ENCODE measurements at regions not wholly inside any gene's neighbourhood (a gene's known extent, or its start where the extent isn't known, plus 50 kb on each side); places are given as distances from the start of the nearest gene placed in this dataset.

DNA sequence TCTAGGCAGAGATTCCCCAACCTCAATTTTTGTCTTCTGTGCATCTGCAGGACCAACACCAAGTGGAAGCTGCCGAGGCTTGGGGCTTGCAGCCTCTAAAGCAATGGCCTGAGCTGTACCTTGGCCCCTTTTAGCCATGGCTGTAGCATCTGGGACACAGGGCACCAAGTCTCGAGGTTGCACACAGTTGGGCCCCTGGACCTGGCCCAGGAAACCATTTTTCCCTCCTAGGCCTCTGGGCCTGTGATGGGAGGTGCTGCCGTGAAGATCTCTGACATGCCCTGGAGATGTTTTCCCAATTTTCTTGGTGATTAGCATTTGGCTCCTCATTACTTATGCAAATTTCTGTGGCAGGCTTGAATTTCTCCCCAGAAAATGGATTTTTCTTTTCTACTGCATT, 105.7 kb upstream of the LDAH start:
- DNase-seq (ENCODE audit: low read depth in 1 of 2, low spot score in 1 of 2): no peak
- no peak overlapping the region for H3K4me3 ChIP-seq (replicated peaks; ENCODE audit: insufficient read depth, low read length)
- H3K27ac ChIP-seq (replicated peaks): no peak overlapping the region
- no peak for TF ChIP-seq POLR2AphosphoS5 (IDR thresholded peaks at IDR 0.05; ENCODE audit: low read depth)
- TF ChIP-seq GABPA (IDR thresholded peaks at IDR 0.05; ENCODE audit: low read depth): no peak
- TF ChIP-seq, protein P1, sequence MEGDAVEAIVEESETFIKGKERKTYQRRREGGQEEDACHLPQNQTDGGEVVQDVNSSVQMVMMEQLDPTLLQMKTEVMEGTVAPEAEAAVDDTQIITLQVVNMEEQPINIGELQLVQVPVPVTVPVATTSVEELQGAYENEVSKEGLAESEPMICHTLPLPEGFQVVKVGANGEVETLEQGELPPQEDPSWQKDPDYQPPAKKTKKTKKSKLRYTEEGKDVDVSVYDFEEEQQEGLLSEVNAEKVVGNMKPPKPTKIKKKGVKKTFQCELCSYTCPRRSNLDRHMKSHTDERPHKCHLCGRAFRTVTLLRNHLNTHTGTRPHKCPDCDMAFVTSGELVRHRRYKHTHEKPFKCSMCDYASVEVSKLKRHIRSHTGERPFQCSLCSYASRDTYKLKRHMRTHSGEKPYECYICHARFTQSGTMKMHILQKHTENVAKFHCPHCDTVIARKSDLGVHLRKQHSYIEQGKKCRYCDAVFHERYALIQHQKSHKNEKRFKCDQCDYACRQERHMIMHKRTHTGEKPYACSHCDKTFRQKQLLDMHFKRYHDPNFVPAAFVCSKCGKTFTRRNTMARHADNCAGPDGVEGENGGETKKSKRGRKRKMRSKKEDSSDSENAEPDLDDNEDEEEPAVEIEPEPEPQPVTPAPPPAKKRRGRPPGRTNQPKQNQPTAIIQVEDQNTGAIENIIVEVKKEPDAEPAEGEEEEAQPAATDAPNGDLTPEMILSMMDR (IDR thresholded peaks at IDR 0.05; ENCODE audit: insufficient read depth, low read length): no peak
- no peak for TF ChIP-seq SPI1 (IDR thresholded peaks at IDR 0.05; ENCODE audit: borderline replicate concordance, low read depth)
- TF ChIP-seq, protein P2, sequence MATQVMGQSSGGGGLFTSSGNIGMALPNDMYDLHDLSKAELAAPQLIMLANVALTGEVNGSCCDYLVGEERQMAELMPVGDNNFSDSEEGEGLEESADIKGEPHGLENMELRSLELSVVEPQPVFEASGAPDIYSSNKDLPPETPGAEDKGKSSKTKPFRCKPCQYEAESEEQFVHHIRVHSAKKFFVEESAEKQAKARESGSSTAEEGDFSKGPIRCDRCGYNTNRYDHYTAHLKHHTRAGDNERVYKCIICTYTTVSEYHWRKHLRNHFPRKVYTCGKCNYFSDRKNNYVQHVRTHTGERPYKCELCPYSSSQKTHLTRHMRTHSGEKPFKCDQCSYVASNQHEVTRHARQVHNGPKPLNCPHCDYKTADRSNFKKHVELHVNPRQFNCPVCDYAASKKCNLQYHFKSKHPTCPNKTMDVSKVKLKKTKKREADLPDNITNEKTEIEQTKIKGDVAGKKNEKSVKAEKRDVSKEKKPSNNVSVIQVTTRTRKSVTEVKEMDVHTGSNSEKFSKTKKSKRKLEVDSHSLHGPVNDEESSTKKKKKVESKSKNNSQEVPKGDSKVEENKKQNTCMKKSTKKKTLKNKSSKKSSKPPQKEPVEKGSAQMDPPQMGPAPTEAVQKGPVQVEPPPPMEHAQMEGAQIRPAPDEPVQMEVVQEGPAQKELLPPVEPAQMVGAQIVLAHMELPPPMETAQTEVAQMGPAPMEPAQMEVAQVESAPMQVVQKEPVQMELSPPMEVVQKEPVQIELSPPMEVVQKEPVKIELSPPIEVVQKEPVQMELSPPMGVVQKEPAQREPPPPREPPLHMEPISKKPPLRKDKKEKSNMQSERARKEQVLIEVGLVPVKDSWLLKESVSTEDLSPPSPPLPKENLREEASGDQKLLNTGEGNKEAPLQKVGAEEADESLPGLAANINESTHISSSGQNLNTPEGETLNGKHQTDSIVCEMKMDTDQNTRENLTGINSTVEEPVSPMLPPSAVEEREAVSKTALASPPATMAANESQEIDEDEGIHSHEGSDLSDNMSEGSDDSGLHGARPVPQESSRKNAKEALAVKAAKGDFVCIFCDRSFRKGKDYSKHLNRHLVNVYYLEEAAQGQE (IDR thresholded peaks at IDR 0.05; ENCODE audit: insufficient replicate concordance, low read depth): no peak
- H3K27me3 ChIP-seq (ENCODE audit: insufficient read depth, poor library complexity, severe bottlenecking): no peaks in the 10 kb centered on the region

DNA sequence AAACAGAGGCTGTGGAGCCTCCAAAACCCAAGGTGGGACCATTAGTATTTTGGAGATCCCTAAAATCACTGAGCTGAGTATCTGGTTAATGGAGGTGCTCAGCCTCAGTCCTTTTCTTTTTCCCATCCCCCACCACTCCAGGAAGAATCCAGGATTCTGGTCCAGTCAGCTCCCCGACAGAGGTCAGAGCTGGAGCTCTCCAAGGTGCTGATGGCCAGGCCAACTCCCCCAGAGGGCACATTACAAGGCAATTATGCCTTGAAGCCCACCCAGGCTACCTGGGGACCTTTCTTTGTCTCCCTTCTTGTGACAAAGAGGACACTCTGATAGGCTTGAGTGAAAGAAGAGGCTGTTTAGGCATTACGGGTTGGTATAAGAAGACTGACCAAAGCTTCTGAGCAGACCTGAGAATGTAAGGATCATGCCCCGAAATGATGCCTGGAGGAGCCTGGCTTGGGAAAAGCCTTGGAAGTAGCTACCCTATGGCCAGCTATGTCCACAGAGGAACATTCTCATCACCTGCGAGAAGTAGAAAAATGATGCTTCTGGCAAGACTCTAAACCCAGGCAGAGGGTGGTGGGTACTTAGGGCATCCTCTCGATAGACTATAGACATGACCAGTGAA, 102.5 kb upstream of the LDAH start:
- no peaks in the 10 kb centered on the region for H3K27me3 ChIP-seq (ENCODE audit: insufficient read depth, poor library complexity, severe bottlenecking)
- no peak for DNase-seq (ENCODE audit: low read depth in 1 of 2, low spot score in 1 of 2)
- TF ChIP-seq SPI1 (IDR thresholded peaks at IDR 0.05; ENCODE audit: borderline replicate concordance, low read depth): no peak
- TF ChIP-seq, protein P2 (IDR thresholded peaks at IDR 0.05; ENCODE audit: insufficient replicate concordance, low read depth): peak; percentile 94
- no peak overlapping the region for H3K27ac ChIP-seq (replicated peaks)
- no peak overlapping the region for H3K4me3 ChIP-seq (replicated peaks; ENCODE audit: insufficient read depth, low read length)

DNA sequence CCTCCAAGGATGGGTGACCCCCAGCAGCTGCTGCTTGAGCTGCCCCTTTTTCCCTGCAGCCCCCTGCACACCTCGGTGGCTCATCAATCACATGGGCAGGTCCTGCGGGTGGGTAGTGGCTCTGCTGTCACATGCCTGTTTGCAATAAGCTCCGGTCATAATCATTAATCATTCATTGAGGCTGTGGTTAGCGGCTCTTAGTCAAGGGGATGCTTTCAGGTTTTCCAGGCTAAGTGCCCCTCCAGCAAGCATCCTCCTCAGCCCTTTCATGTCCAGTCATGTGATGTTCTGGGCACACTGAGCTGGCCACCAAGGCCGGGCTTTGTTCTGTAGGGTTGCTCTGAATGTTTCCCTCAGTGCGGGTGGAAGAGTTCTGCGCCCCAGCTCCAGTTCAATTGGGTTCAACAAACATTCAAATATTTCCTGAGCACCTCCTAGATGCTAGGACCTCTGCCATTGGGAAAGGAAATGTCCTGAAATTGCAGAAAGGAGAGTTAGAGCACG, 96.4 kb upstream of the LDAH start:
- Histone ChIP-seq H3K27ac (replicated peaks) (no peak overlapping the region), H3K27me3 (ENCODE audit: insufficient read depth, poor library complexity, severe bottlenecking) (peaks cover 3% of the 10 kb centered on the region), H3K4me3 (replicated peaks; ENCODE audit: insufficient read depth, low read length) (no peak overlapping the region)
- DNase-seq (ENCODE audit: low read depth in 1 of 2, low spot score in 1 of 2): no peak
- no peak for TF ChIP-seq GABPA (IDR thresholded peaks at IDR 0.05; ENCODE audit: low read depth)
- TF ChIP-seq, protein P1 (IDR thresholded peaks at IDR 0.05; ENCODE audit: insufficient read depth, low read length): no peak
- TF ChIP-seq, protein P2 (IDR thresholded peaks at IDR 0.05; ENCODE audit: insufficient replicate concordance, low read depth): no peak
- no peak for TF ChIP-seq POLR2AphosphoS5 (IDR thresholded peaks at IDR 0.05; ENCODE audit: low read depth)
- no peak for TF ChIP-seq SPI1 (IDR thresholded peaks at IDR 0.05; ENCODE audit: borderline replicate concordance, low read depth)

Data from HL-60 (cell line).